NOMO-1 treated with DMSO at 0.1 percent for 48 hours (cell line): ENCODE measurements at regions not wholly inside any gene's neighbourhood (a gene's known extent, or its start where the extent isn't known, plus 50 kb on each side); places are given as distances from the start of the nearest gene placed in this dataset.
"Not testable (repeated sequence)": the region's sequence is repeated elsewhere in the genome, so short reads cannot be mapped to it uniquely, and the experiment has no call there.

Experiments
- DNase-seq: peaks from one replicate; lab custom pipeline; 2025; ENCODE audit not compliant: unreplicated experiment; lab: John Stamatoyannopoulos, UW

- no peak for DNase-seq
Measured at GRCh38 chr7:36035186-36035585, 117.9 kb upstream of the EEPD1 start.

GRCh38 chr7:36036590-36036989, 116.5 kb upstream of the EEPD1 start:
- DNase-seq = no peak

- DNase-seq = no peak
Measured at GRCh38 chr7:36037121-36037662, 115.9 kb upstream of the EEPD1 start.

GRCh38 chr7:36038063-36038721, 114.9 kb upstream of the EEPD1 start:
- DNase-seq = no peak

GRCh38 chr7:36039243-36039642, 113.8 kb upstream of the EEPD1 start:
- DNase-seq = no peak

- no peak for DNase-seq
Measured at GRCh38 chr7:36039671-36040070, 113.4 kb upstream of the EEPD1 start.

GRCh38 chr7:36040679-36041078, 112.4 kb upstream of the EEPD1 start:
- DNase-seq = no peak

GRCh38 chr7:36044101-36044892, 108.8 kb upstream of the EEPD1 start:
- DNase-seq = no peak

- no peak for DNase-seq
Measured at GRCh38 chr7:36045326-36045725, 107.7 kb upstream of the EEPD1 start.

GRCh38 chr7:36045830-36046341, 107.2 kb upstream of the EEPD1 start:
- DNase-seq = no peak

GRCh38 chr7:36047091-36047658, 105.9 kb upstream of the EEPD1 start:
- DNase-seq = peak; percentile 65

GRCh38 chr7:36048141-36048901, 104.7 kb upstream of the EEPD1 start:
- peak; percentile 73 for DNase-seq

GRCh38 chr7:36048902-36049240, 104.2 kb upstream of the EEPD1 start:
- no peak for DNase-seq

GRCh38 chr7:36051501-36051900, 101.6 kb upstream of the EEPD1 start:
- no peak for DNase-seq

GRCh38 chr7:36053589-36053988, 99.5 kb upstream of the EEPD1 start:
- DNase-seq = no peak

GRCh38 chr7:36054637-36055036, 98.4 kb upstream of the EEPD1 start:
- no peak for DNase-seq

- DNase-seq = no peak
Measured at GRCh38 chr7:36055207-36055606, 97.8 kb upstream of the EEPD1 start.

GRCh38 chr7:36057323-36057722, 95.7 kb upstream of the EEPD1 start:
- DNase-seq = peak; percentile 78

GRCh38 chr7:36058020-36058592, 94.9 kb upstream of the EEPD1 start:
- DNase-seq = no peak

- DNase-seq = not testable (repeated sequence)
Measured at GRCh38 chr7:36060388-36060787, 92.7 kb upstream of the EEPD1 start.
